HUES48 (cell line): ENCODE measurements at regions not wholly inside any gene's neighbourhood (a gene's known extent, or its start where the extent isn't known, plus 50 kb on each side); places are given as distances from the start of the nearest gene placed in this dataset.

Source experiments
- H3K27ac ChIP-seq: one replicate; pipeline ENCODE4 v1.7.0; 2013; ENCODE audit warnings: low read depth, low read length, inconsistent platforms
- H3K27me3 ChIP-seq: 2 replicates; pipeline ENCODE4 v1.6.1; 2013; ENCODE audit warnings: mild to moderate bottlenecking, low read length; ENCODE audit not compliant: control insufficient read depth, insufficient read depth
- H3K36me3 ChIP-seq: 2 replicates; pipeline ENCODE4 v1.6.1; 2013; ENCODE audit warnings: low read length; ENCODE audit not compliant: control insufficient read depth, insufficient read depth
- H3K4me1 ChIP-seq: 2 replicates; pipeline ENCODE4 v1.6.1; 2013; ENCODE audit warnings: mild to moderate bottlenecking, low read length; ENCODE audit not compliant: control insufficient read depth, insufficient read depth
- H3K4me3 ChIP-seq: 2 replicates; pipeline ENCODE4 v1.5.1; 2013; ENCODE audit warnings: mild to moderate bottlenecking, low read depth, low read length
- H3K9ac ChIP-seq: 2 replicates; pipeline ENCODE4 v1.6.1; 2013; ENCODE audit warnings: mild to moderate bottlenecking, low read depth, low read length, moderate library complexity
- H3K9me3 ChIP-seq: 2 replicates; pipeline ENCODE4 v1.6.1; 2013; ENCODE audit warnings: low read length; ENCODE audit not compliant: control insufficient read depth, insufficient read depth

GRCh38 chr11:45385844-45386243 is 99.7 kb upstream of the SYT13 start:
- no peaks in the 10 kb centered on the region for H3K4me1 ChIP-seq
- H3K36me3 ChIP-seq = no peaks in the 10 kb centered on the region
- no peak overlapping the region for H3K27ac ChIP-seq
- no peaks in the 10 kb centered on the region for H3K9me3 ChIP-seq
- no peaks in the 10 kb centered on the region for H3K27me3 ChIP-seq
- H3K9ac ChIP-seq = no peak overlapping the region
- no peak overlapping the region for H3K4me3 ChIP-seq

GRCh38 chr11:45385423-45385822 is 99.3 kb upstream of the SYT13 start:
- Histone ChIP-seq H3K36me3 (no peaks in the 10 kb centered on the region), H3K4me1 (no peaks in the 10 kb centered on the region), H3K27ac (no peak overlapping the region), H3K9me3 (no peaks in the 10 kb centered on the region), H3K4me3 (no peak overlapping the region), H3K27me3 (no peaks in the 10 kb centered on the region), H3K9ac (no peak overlapping the region)

- no peak overlapping the region for H3K9ac ChIP-seq
- no peaks in the 10 kb centered on the region for H3K9me3 ChIP-seq
- H3K27ac ChIP-seq = no peak overlapping the region
- H3K4me1 ChIP-seq = no peaks in the 10 kb centered on the region
- H3K27me3 ChIP-seq = no peaks in the 10 kb centered on the region
- no peaks in the 10 kb centered on the region for H3K36me3 ChIP-seq
- no peak overlapping the region for H3K4me3 ChIP-seq
These were observed 98.6 kb upstream of the SYT13 start for GRCh38 chr11:45384711-45385241.

DNA sequence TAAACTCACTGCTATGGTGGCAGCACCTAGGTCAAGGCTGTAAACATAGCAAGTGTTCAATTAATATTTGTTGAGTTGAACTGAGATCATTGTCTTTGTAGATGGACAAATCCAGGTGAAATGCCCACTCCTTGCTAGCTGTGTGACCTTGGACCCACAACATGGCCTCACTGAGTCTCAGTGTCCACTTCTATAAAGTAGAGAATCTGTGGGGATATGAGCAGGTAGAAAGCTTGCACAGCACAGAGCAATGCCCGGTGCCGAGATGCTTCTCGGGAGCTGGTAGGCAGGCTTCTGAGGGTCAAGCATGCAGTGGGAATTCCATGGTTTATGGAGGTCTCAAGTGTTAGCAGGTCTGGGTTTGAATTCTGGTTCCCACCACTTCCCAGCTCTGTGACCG is 97.9 kb upstream of the SYT13 start:
- no peaks in the 10 kb centered on the region for H3K4me1 ChIP-seq
- no peak overlapping the region for H3K27ac ChIP-seq
- no peak overlapping the region for H3K9ac ChIP-seq
- H3K9me3 ChIP-seq = no peaks in the 10 kb centered on the region
- H3K4me3 ChIP-seq = no peak overlapping the region
- H3K36me3 ChIP-seq = no peaks in the 10 kb centered on the region
- H3K27me3 ChIP-seq = no peaks in the 10 kb centered on the region

DNA sequence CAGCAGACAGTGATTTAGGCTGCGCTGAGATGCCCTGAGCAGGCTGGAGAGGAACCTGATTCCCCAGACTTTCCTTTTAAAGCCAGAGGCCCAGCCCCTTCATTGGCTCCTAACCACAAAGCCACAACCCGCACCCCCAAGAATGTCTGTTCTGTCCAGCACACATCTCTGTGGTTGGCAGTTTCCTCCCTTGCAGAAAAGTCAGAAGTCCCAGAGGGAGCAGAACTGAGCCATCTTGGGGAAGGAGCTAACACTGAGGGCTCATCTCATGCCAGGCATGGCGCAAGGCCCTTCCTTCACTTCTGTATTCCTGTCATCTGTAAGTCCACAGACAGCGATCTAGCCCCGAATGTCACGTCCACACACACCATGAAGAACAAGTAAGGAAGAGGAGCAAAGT is 97.1 kb upstream of the SYT13 start:
- no peaks in the 10 kb centered on the region for H3K27me3 ChIP-seq
- H3K9ac ChIP-seq = no peak overlapping the region

DNA sequence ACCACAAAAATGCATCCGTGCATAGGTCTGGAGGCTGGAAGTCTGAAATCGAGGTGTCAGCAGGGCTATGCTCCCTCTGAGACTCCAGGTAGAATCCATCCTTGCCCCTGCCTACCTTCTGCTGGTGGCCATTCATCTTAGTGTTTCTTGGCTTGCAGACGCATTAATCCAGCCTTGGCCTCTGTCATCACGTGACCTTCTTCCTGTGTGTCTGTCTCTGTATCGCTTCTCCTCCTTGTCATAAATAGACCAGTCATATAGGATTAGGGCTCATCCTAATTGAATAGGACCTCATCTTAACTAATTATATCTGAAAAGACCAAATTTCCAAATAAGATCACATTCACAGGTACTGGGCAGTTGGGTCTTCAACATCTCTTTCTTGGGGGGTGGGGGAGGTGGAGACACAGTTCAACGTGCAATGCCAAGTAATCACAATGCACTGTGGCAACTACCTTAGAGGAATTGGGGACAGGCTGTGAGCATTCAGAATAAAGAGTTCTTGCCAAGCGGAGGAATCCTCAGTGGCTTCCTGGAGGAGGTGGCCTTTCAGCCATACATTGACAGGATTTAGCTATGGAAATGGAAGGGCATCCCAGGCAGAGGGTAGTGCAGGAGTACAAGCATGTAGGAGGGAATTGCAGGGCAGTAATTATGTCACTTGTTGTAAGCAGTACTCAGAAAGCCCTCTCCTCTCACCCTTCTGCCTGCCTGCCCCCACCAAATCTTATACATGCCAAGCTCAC is 96.2 kb upstream of the SYT13 start:
- Histone ChIP-seq H3K27me3 (no peaks in the 10 kb centered on the region), H3K36me3 (no peaks in the 10 kb centered on the region), H3K9ac (no peak overlapping the region), H3K9me3 (no peaks in the 10 kb centered on the region), H3K27ac (no peak overlapping the region), H3K4me3 (no peak overlapping the region), H3K4me1 (no peaks in the 10 kb centered on the region)

More for the DNA sequence above, 97.1 kb upstream of the SYT13 start:
- H3K27ac ChIP-seq = no peak overlapping the region
- H3K4me1 ChIP-seq = no peaks in the 10 kb centered on the region
- H3K36me3 ChIP-seq = no peaks in the 10 kb centered on the region
- no peaks in the 10 kb centered on the region for H3K9me3 ChIP-seq
- H3K4me3 ChIP-seq = no peak overlapping the region

GRCh38 chr11:45379162-45379863 is 93.2 kb upstream of the SYT13 start:
- Histone ChIP-seq H3K4me1 (no peaks in the 10 kb centered on the region), H3K27ac (no peak overlapping the region), H3K4me3 (no peak overlapping the region), H3K9ac (no peak overlapping the region), H3K36me3 (no peaks in the 10 kb centered on the region), H3K27me3 (no peaks in the 10 kb centered on the region; the same call in 1 of the 2 replicates), H3K9me3 (no peaks in the 10 kb centered on the region)

- Histone ChIP-seq H3K4me3 (no peak overlapping the region), H3K4me1 (no peaks in the 10 kb centered on the region), H3K27ac (no peak overlapping the region), H3K27me3 (no peaks in the 10 kb centered on the region; the same call in 1 of the 2 replicates), H3K36me3 (no peaks in the 10 kb centered on the region), H3K9me3 (no peaks in the 10 kb centered on the region), H3K9ac (no peak overlapping the region)
These were observed 92.4 kb upstream of the SYT13 start for GRCh38 chr11:45378516-45378915.

DNA sequence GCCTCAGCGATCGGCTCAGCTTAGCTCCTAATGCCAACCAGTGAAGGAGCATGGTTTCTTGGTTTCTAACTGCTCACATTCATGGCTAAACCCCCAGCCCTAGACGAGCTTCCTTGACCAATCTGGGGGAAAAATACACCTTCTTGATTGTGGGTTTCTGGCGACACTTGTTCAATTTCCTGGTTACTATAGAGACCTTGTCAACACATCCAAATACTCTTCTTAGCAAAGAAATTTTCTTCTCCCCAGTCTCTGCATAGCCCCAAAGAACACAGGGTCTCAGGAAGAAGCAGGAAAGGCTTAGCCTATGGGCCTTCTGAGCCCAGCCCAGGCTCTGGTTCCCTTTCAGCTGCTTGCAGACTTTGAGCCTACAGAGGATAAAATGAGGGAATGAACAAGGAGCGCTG is 88.5 kb upstream of the SYT13 start:
- Histone ChIP-seq H3K36me3 (no peaks in the 10 kb centered on the region), H3K4me3 (no peak overlapping the region), H3K9me3 (no peaks in the 10 kb centered on the region), H3K27me3 (peaks cover 4% of the 10 kb centered on the region; the same call in 1 of the 2 replicates), H3K9ac (no peak overlapping the region), H3K27ac (no peak overlapping the region), H3K4me1 (0 out of 2 replicates have a peak, but pooled peaks cover 8% of the 10 kb centered on the region)

GRCh38 chr11:45374130-45374529 is 88.0 kb upstream of the SYT13 start:
- Histone ChIP-seq H3K36me3 (no peaks in the 10 kb centered on the region), H3K9me3 (no peaks in the 10 kb centered on the region), H3K27ac (no peak overlapping the region), H3K27me3 (peaks cover 4% of the 10 kb centered on the region; the same call in 1 of the 2 replicates), H3K4me1 (0 out of 2 replicates have a peak, but pooled peaks cover 8% of the 10 kb centered on the region), H3K9ac (no peak overlapping the region), H3K4me3 (no peak overlapping the region)

- H3K4me1 ChIP-seq = 0 out of 2 replicates have a peak, but pooled peaks cover 8% of the 10 kb centered on the region
- H3K27me3 ChIP-seq = peaks cover 4% of the 10 kb centered on the region; the same call in 1 of the 2 replicates
- no peak overlapping the region for H3K9ac ChIP-seq
- no peaks in the 10 kb centered on the region for H3K36me3 ChIP-seq
- H3K4me3 ChIP-seq = no peak overlapping the region
- H3K27ac ChIP-seq = no peak overlapping the region
- no peaks in the 10 kb centered on the region for H3K9me3 ChIP-seq
These were observed 87.4 kb upstream of the SYT13 start for GRCh38 chr11:45373506-45374035.
